ENCODE measurements at regions not wholly inside any gene's neighbourhood (a gene's known extent, or its start where the extent isn't known, plus 50 kb on each side); places are given as distances from the start of the nearest gene placed in this dataset.

- TF ChIP-seq CTCF (IDR thresholded peaks at IDR 0.05) (no peak), POLR2A (IDR thresholded peaks at IDR 0.05) (no peak)
These were observed 1036.1 kb downstream of the AGBL1 start for GRCh38 chr15:87115795-87116194.

Data from body of pancreas (tissue), 4 donors.